ENCODE measurements at regions not wholly inside any gene's neighbourhood (a gene's known extent, or its start where the extent isn't known, plus 50 kb on each side); places are given as distances from the start of the nearest gene placed in this dataset.

DNA sequence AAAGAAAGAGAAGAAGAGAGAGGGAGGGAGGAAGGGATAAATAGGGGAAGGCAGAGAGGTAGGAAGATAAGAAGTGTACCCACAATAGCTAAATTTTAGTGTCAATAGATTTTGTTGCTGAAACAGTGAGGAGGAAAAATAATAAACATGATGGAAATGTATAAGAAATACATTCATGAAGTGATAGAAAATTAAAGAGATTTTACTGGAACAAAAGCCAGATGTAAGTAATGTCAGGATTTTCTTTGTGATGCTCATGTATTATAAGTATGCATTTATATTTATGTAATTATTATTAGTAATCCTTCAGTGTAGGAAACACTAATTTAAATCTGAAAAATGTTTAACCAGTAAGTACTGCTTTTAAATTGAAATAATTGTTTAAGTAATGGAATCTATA is 1125.2 kb upstream of the FANCL start:
- Mint-ChIP-seq H3K9me3 (ENCODE audit: unreplicated experiment) (no peaks in the 10 kb centered on the region), H3K4me3 (ENCODE audit: unreplicated experiment) (no peak overlapping the region), H3K27ac (ENCODE audit: unreplicated experiment) (no peak overlapping the region), H3K36me3 (ENCODE audit: low read depth, unreplicated experiment) (no peaks in the 10 kb centered on the region), H3K27me3 (ENCODE audit: unreplicated experiment) (no peaks in the 10 kb centered on the region), H3K4me1 (ENCODE audit: unreplicated experiment) (no peaks in the 10 kb centered on the region)
- no peak for DNase-seq (ENCODE audit: low spot score)
- TF ChIP-seq, protein P1, sequence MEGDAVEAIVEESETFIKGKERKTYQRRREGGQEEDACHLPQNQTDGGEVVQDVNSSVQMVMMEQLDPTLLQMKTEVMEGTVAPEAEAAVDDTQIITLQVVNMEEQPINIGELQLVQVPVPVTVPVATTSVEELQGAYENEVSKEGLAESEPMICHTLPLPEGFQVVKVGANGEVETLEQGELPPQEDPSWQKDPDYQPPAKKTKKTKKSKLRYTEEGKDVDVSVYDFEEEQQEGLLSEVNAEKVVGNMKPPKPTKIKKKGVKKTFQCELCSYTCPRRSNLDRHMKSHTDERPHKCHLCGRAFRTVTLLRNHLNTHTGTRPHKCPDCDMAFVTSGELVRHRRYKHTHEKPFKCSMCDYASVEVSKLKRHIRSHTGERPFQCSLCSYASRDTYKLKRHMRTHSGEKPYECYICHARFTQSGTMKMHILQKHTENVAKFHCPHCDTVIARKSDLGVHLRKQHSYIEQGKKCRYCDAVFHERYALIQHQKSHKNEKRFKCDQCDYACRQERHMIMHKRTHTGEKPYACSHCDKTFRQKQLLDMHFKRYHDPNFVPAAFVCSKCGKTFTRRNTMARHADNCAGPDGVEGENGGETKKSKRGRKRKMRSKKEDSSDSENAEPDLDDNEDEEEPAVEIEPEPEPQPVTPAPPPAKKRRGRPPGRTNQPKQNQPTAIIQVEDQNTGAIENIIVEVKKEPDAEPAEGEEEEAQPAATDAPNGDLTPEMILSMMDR (IDR thresholded peaks at IDR 0.05; ENCODE audit: unreplicated experiment), result no peak

DNA sequence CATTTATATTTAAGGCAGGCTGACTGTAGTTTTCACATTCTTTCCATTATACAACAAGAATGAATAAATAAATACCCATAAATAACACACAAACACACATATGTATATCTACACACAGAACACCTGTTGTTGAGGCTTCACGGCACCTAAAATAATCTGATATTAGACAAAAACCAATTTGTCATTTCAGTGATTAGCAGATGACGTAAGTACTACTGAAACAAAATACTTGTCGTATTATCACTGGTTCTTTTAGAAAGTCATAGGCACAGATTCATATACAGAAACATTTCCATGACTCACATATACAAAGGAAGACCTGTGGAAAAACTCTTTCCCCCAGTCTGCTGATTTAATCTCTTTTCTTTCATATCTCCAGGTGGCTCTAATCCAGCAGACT is 1113.4 kb upstream of the FANCL start:
- H3K4me1 Mint-ChIP-seq (ENCODE audit: unreplicated experiment), result no peaks in the 10 kb centered on the region
- H3K9me3 Mint-ChIP-seq (ENCODE audit: unreplicated experiment), result no peaks in the 10 kb centered on the region
- no peak for DNase-seq (ENCODE audit: low spot score)
- TF ChIP-seq, protein P1 (IDR thresholded peaks at IDR 0.05; ENCODE audit: unreplicated experiment), result no peak
- no peak overlapping the region for H3K27ac Mint-ChIP-seq (ENCODE audit: unreplicated experiment)
- no peaks in the 10 kb centered on the region for H3K36me3 Mint-ChIP-seq (ENCODE audit: low read depth, unreplicated experiment)
- no peaks in the 10 kb centered on the region for H3K27me3 Mint-ChIP-seq (ENCODE audit: unreplicated experiment)
- H3K4me3 Mint-ChIP-seq (ENCODE audit: unreplicated experiment), result no peak overlapping the region

DNA sequence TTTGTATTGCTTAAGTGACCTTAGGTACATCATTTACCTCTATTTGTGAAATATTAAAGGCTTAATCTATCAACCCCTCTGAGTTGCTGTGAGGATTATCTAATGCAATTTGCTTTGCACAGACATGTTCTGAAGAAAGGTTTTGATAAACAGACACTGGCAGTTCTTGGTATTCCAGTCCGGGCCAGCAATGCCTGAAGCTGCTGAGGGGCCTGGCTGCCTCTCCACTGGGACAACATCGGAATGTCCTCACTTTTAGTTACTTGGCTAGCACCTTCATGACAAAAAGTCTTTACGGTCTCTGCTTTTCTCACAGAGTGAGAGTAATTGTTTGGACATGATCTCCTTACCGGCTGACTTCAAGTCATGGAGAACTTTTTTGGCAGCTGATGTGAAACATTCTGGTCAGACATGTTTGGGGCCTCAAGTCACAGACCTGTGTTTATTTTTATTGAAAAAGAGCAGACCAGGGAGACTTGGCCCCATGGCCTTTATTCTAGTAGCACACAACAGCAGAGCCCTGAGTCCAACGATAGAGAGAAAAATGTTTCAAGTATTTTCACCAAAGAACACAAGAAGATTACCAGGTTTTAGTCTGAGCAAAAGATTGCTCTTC is 1112.3 kb upstream of the FANCL start:
- Mint-ChIP-seq H3K27ac (ENCODE audit: unreplicated experiment) (no peak overlapping the region), H3K4me1 (ENCODE audit: unreplicated experiment) (no peaks in the 10 kb centered on the region), H3K36me3 (ENCODE audit: low read depth, unreplicated experiment) (no peaks in the 10 kb centered on the region), H3K4me3 (ENCODE audit: unreplicated experiment) (no peak overlapping the region), H3K27me3 (ENCODE audit: unreplicated experiment) (no peaks in the 10 kb centered on the region), H3K9me3 (ENCODE audit: unreplicated experiment) (no peaks in the 10 kb centered on the region)
- no peak for DNase-seq (ENCODE audit: low spot score)
- TF ChIP-seq, protein P1 (IDR thresholded peaks at IDR 0.05; ENCODE audit: unreplicated experiment), result no peak

DNA sequence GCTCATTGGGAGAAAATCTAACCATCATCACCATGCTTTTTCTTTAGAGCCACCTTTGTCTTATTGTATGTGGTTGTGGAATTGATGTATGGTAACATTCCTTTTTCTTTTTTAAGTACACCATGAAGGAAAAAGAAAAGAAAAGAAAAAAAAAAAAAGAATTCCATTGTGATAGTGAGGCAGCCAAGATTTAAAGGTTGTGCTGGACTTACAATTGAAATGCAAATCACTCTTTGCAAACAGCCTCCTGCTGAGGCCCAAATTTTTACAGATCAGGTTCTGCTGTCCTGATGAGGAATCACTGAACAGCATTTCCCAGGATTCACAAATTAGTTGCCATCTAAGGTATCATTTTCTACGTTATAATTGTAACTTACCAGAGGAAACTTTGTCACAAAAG is 1101.0 kb upstream of the FANCL start:
- DNase-seq (ENCODE audit: low spot score), result no peak
- no peak overlapping the region for H3K27ac Mint-ChIP-seq (ENCODE audit: unreplicated experiment)

DNA sequence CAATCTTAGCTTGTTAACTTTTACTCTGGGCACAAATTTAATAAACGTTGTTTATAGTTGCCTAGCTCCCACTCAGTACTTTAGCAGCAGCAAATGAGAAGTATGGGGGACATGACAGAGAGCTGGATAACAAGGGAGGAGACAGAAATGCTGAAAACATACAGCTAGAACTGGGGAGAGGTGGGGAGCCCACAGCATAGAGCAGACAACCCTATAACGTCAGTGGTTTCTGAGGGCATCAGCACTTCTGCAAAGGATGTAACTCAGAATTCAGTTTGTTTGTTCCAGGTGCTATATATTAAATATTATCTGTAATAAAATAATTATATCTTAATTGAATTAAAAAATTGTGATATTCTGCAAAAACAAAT is 1098.7 kb upstream of the FANCL start:
- H3K4me1 Mint-ChIP-seq (ENCODE audit: unreplicated experiment), result no peaks in the 10 kb centered on the region
- H3K9me3 Mint-ChIP-seq (ENCODE audit: unreplicated experiment), result no peaks in the 10 kb centered on the region
- H3K27ac Mint-ChIP-seq (ENCODE audit: unreplicated experiment), result no peak overlapping the region
- H3K27me3 Mint-ChIP-seq (ENCODE audit: unreplicated experiment), result no peaks in the 10 kb centered on the region
- no peak overlapping the region for H3K4me3 Mint-ChIP-seq (ENCODE audit: unreplicated experiment)
- DNase-seq (ENCODE audit: low spot score), result no peak
- H3K36me3 Mint-ChIP-seq (ENCODE audit: low read depth, unreplicated experiment), result no peaks in the 10 kb centered on the region
- TF ChIP-seq, protein P1 (IDR thresholded peaks at IDR 0.05; ENCODE audit: unreplicated experiment), result no peak

More for the DNA sequence above, 1101.0 kb upstream of the FANCL start:
- Mint-ChIP-seq H3K9me3 (ENCODE audit: unreplicated experiment) (no peaks in the 10 kb centered on the region), H3K4me1 (ENCODE audit: unreplicated experiment) (no peaks in the 10 kb centered on the region), H3K27me3 (ENCODE audit: unreplicated experiment) (no peaks in the 10 kb centered on the region), H3K36me3 (ENCODE audit: low read depth, unreplicated experiment) (no peaks in the 10 kb centered on the region), H3K4me3 (ENCODE audit: unreplicated experiment) (no peak overlapping the region)
- TF ChIP-seq, protein P1 (IDR thresholded peaks at IDR 0.05; ENCODE audit: unreplicated experiment), result no peak
